HG03575 (cell line): ENCODE measurements at regions not wholly inside any gene's neighbourhood (a gene's known extent, or its start where the extent isn't known, plus 50 kb on each side); places are given as distances from the start of the nearest gene placed in this dataset.

ENCODE experiments used
- ATAC-seq: cut with Tn5 transposase; IDR thresholded peaks from one replicate; pipeline ENCODE4 v1.9.1; 2021; ENCODE audit not compliant: unreplicated experiment, insufficient number of reproducible peaks, low FRiP score; ENCODE audit errors: extremely low read depth

GRCh38 chr12:3962631-3963483 lies 89.7 kb upstream of the PARP11 start:
- no peak for ATAC-seq

GRCh38 chr12:3961591-3961990 lies 88.4 kb upstream of the PARP11 start:
- ATAC-seq = no peak

- ATAC-seq = no peak
Observed at GRCh38 chr12:3959799-3960560, 86.8 kb upstream of the PARP11 start.

GRCh38 chr12:3958534-3958933 lies 85.3 kb upstream of the PARP11 start:
- ATAC-seq = no peak

- no peak for ATAC-seq
Observed at GRCh38 chr12:3951380-3952135, 78.4 kb upstream of the PARP11 start.

- ATAC-seq = no peak
Observed at GRCh38 chr12:3950714-3951320, 77.6 kb upstream of the PARP11 start.

- no peak for ATAC-seq
Observed at GRCh38 chr12:3947781-3948180, 74.6 kb upstream of the PARP11 start.

- ATAC-seq = no peak
Observed at GRCh38 chr12:3945671-3946070, 72.5 kb upstream of the PARP11 start.

- ATAC-seq = no peak
Observed at GRCh38 chr12:3944620-3945019, 71.4 kb upstream of the PARP11 start.

GRCh38 chr12:3938042-3938544 lies 64.9 kb upstream of the PARP11 start:
- no peak for ATAC-seq

GRCh38 chr12:3935078-3935477 lies 61.9 kb upstream of the PARP11 start:
- no peak for ATAC-seq

GRCh38 chr12:3933819-3934192 lies 60.6 kb upstream of the PARP11 start:
- ATAC-seq = no peak

GRCh38 chr12:3933074-3933818 lies 60.0 kb upstream of the PARP11 start:
- no peak for ATAC-seq

GRCh38 chr12:3931776-3932175 lies 58.6 kb upstream of the PARP11 start:
- no peak for ATAC-seq

- ATAC-seq = no peak
Observed at GRCh38 chr12:3931206-3931605, 58.0 kb upstream of the PARP11 start.

GRCh38 chr12:3929875-3930615 lies 56.8 kb upstream of the PARP11 start:
- ATAC-seq = no peak

- ATAC-seq = no peak
Observed at GRCh38 chr12:3928538-3929184, 55.5 kb upstream of the PARP11 start.
